B cell (primary cell): ENCODE measurements at regions not wholly inside any gene's neighbourhood (a gene's known extent, or its start where the extent isn't known, plus 50 kb on each side); places are given as distances from the start of the nearest gene placed in this dataset.

Source experiments
- ATAC-seq: fragments of 200-7000 bp; cut with Tn5 transposase; one replicate; pipeline ENCODE4 v1.10.0; 2021; ENCODE audit warnings: low read depth, mild to moderate bottlenecking, moderate number of reproducible peaks, moderate library complexity
- CTCF ChIA-PET: fragments of 350-600 bp; sonication (Branson Sonifier 250); formaldehyde crosslinking; loops from one replicate; lab custom pipeline; 2021; ENCODE audit warnings: antibody characterized with exemption, inconsistent platforms; lab: Charles Lee
- POLR2A ChIA-PET: fragments of 350-600 bp; sonication (Branson Sonifier 250); formaldehyde crosslinking; loops from one replicate; lab custom pipeline; 2021; ENCODE audit warnings: antibody characterized with exemption; lab: Charles Lee
- DNase-seq: peaks from one replicate; pipeline ENCODE4 v3.0.0; 2013
- H2AFZ ChIP-seq: 2 replicates; pipeline ENCODE4 v1.6.1; 2012; ENCODE audit warnings: mild to moderate bottlenecking, low read depth, low read length; ENCODE audit not compliant: insufficient read depth, poor library complexity, severe bottlenecking
- H3K27ac ChIP-seq, 2 donors: 1 replicate in 1 of 2; 2 replicates in 1 of 2; pipeline ENCODE4 v1.5.1; 2012 to 2013; ENCODE audit warnings: low read length in 2 of 2, mild to moderate bottlenecking in 2 of 2, moderate library complexity in 1 of 2
- H3K27me3 ChIP-seq, 4 experiments: fragments of 200-600 bp in 1 of 4; sonication (generic) in 1 of 4; replicated peaks in 1 of 4; 1 replicate in 2 of 4; 2 replicates in 2 of 4; pipeline versions ENCODE4 v1.6.1 to v1.7.0; 2013 to 2016; ENCODE audit warnings: low read length in 3 of 4, mild to moderate bottlenecking in 2 of 4, mixed read lengths in 1 of 4, moderate library complexity in 1 of 4; ENCODE audit not compliant: insufficient read depth in 4 of 4, control insufficient read depth in 3 of 4; ENCODE audit errors: control extremely low read depth in 1 of 4
- H3K36me3 ChIP-seq, 2 experiments: replicated peaks in 1 of 2; 1 replicate in 1 of 2; 2 replicates in 1 of 2; pipeline versions ENCODE4 v1.6.1 to v1.7.1; 2013; ENCODE audit warnings: low read length in 1 of 2; ENCODE audit not compliant: insufficient read depth in 2 of 2, control insufficient read depth in 1 of 2; ENCODE audit errors: control extremely low read depth in 1 of 2, extremely low read depth in 1 of 2
- H3K4me1 ChIP-seq, 2 donors: fragments of 200-600 bp in 1 of 2; sonication (generic) in 1 of 2; 1 replicate in 1 of 2; 2 replicates in 1 of 2; pipeline versions ENCODE4 v1.5.1 to v1.6.1; 2013 to 2017; ENCODE audit warnings: low read length in 2 of 2; ENCODE audit not compliant: control insufficient read depth in 2 of 2, insufficient read depth in 2 of 2
- H3K4me2 ChIP-seq: replicated peaks from 2 replicates; pipeline ENCODE3; 2012; ENCODE audit warnings: mild to moderate bottlenecking, low read depth, low read length; ENCODE audit not compliant: poor library complexity, severe bottlenecking
- H3K4me3 ChIP-seq, 5 experiments: fragments of 200-600 bp in 1 of 5; sonication (generic) in 1 of 5; 1 replicate in 3 of 5; 2 replicates in 2 of 5; pipeline versions ENCODE4 v1.5.1 to v1.7.0; 2011 to 2016; ENCODE audit warnings: low read length in 4 of 5, mild to moderate bottlenecking in 4 of 5, low read depth in 2 of 5, control low read depth in 1 of 5, moderate library complexity in 1 of 5; ENCODE audit not compliant: insufficient read depth in 1 of 5; ENCODE audit errors: control extremely low read depth in 1 of 5, extremely low read depth in 1 of 5
- H3K79me2 ChIP-seq: fragments of 200-600 bp; sonication (generic); one replicate; pipeline ENCODE4 v1.6.0; 2016; ENCODE audit warnings: low read length; ENCODE audit not compliant: control insufficient read depth, insufficient read depth
- H3K9ac ChIP-seq: fragments of 200-600 bp; sonication (generic); 2 replicates; pipeline ENCODE4 v1.6.1; 2017; ENCODE audit warnings: mild to moderate bottlenecking, low read length, moderate library complexity
- H3K9me3 ChIP-seq, 3 donors: one replicate each; pipeline versions ENCODE4 v1.6.1 to v1.7.1; 2013; ENCODE audit warnings: low read length in 2 of 3; ENCODE audit not compliant: control insufficient read depth in 2 of 3, insufficient read depth in 1 of 3; ENCODE audit errors: control extremely low read depth in 1 of 3
- H4K20me1 ChIP-seq: 2 replicates; pipeline ENCODE4 v1.6.0; 2012; ENCODE audit warnings: mild to moderate bottlenecking, low read length; ENCODE audit not compliant: insufficient read depth, control insufficient read depth, poor library complexity, severe bottlenecking
- H3K27ac Mint-ChIP-seq: one replicate; pipeline ENCODE4 v1.8.0; 2021; ENCODE audit warnings: mixed read lengths
- H3K27me3 Mint-ChIP-seq: one replicate; pipeline ENCODE4 v1.8.0; 2021; ENCODE audit warnings: mixed read lengths
- H3K4me1 Mint-ChIP-seq: one replicate; pipeline ENCODE4 v1.8.0; 2021; ENCODE audit warnings: mixed read lengths
- H3K4me3 Mint-ChIP-seq: one replicate; pipeline ENCODE4 v1.8.0; 2021; ENCODE audit warnings: mixed read lengths
- H3K9me3 Mint-ChIP-seq: one replicate; pipeline ENCODE4 v1.8.0; 2022; ENCODE audit warnings: mixed read lengths; ENCODE audit not compliant: insufficient read depth
- CTCF ChIP-seq: fragments of 200-600 bp; IDR thresholded peaks from one replicate; pipeline ENCODE4 v1.8.0; 2022; ENCODE audit warnings: antibody characterized with exemption, mild to moderate bottlenecking
- EZH2 ChIP-seq: IDR thresholded peaks from 2 replicates; pipeline ENCODE4 v1.6.1; 2012; ENCODE audit warnings: borderline replicate concordance, low read depth, mild to moderate bottlenecking, moderate library complexity, low read length; ENCODE audit not compliant: insufficient read depth, poor library complexity, severe bottlenecking
- WGBS: methylation state at CpG from one replicate; pipeline ENCODE4 v1.1.5; 2013; ENCODE audit warnings: missing lambda C conversion rate; ENCODE audit not compliant: insufficient coverage; 5-methylcytosine and 5-hydroxymethylcytosine counted together
- intact Hi-C: fragments of 100-400 bp; cut with micrococcal nuclease; formaldehyde crosslinking; loops from one replicate; pipeline ENCODE4 v1.10.0; 2022

GRCh38 chr20:11447371-11448100 is 470.2 kb upstream of the BTBD3 start:
- DNase-seq (no peak), ATAC-seq (no peak)
- no peak overlapping the region for H3K4me3 ChIP-seq
- H4K20me1 ChIP-seq: no peaks in the 10 kb centered on the region
- intact Hi-C loops: no loop called here
- no peaks in the 10 kb centered on the region for H3K27me3 ChIP-seq
- H3K79me2 ChIP-seq: no peaks in the 10 kb centered on the region
- H3K4me2 ChIP-seq: no peak overlapping the region
- ChIA-PET POLR2A (no interaction called here), CTCF (no interaction called here)
- TF ChIP-seq EZH2: no peak
- Mint-ChIP-seq H3K27me3 (no peaks in the 10 kb centered on the region), H3K4me1 (no peaks in the 10 kb centered on the region), H3K9me3 (no peaks in the 10 kb centered on the region), H3K27ac (no peak overlapping the region), H3K4me3 (no peak overlapping the region)
- H3K9me3 ChIP-seq: peaks cover 0 to 3% (median 0%) of the 10 kb centered on the region in 3 donors
- H3K9ac ChIP-seq: no peak overlapping the region
- 48% methylated on average over 5 of the region's 5 CpGs for WGBS
- no peak overlapping the region for H3K27ac ChIP-seq
- no peaks in the 10 kb centered on the region for H3K36me3 ChIP-seq
- H2AFZ ChIP-seq: no peak overlapping the region
- no peaks in the 10 kb centered on the region for H3K4me1 ChIP-seq

- Histone ChIP-seq H3K36me3 (no peaks in the 10 kb centered on the region), H4K20me1 (no peaks in the 10 kb centered on the region), H3K4me1 (no peaks in the 10 kb centered on the region), H3K9ac (no peak overlapping the region), H3K9me3 (peaks cover 0 to 3% (median 0%) of the 10 kb centered on the region in 3 donors), H3K27ac (no peak overlapping the region), H3K79me2 (no peaks in the 10 kb centered on the region), H3K4me2 (no peak overlapping the region), H3K4me3 (no peak overlapping the region), H2AFZ (no peak overlapping the region), H3K27me3 (no peaks in the 10 kb centered on the region)
- H3K4me3 Mint-ChIP-seq: no peak overlapping the region
- no peaks in the 10 kb centered on the region for H3K9me3 Mint-ChIP-seq
- no peaks in the 10 kb centered on the region for H3K4me1 Mint-ChIP-seq
- no CpG with 5 or more reads among the region's 4 CpGs for WGBS
- TF ChIP-seq EZH2: no peak
- no peak for TF ChIP-seq CTCF
- DNase-seq (no peak), ATAC-seq (no peak)
- H3K27me3 Mint-ChIP-seq: no peaks in the 10 kb centered on the region
- CTCF ChIA-PET: no interaction called here
- intact Hi-C loops: no loop called here
- no peak overlapping the region for H3K27ac Mint-ChIP-seq
- POLR2A ChIA-PET: no interaction called here
These were observed 469.1 kb upstream of the BTBD3 start for GRCh38 chr20:11448554-11448953.
